ENCODE measurements at regions not wholly inside any gene's neighbourhood (a gene's known extent, or its start where the extent isn't known, plus 50 kb on each side); places are given as distances from the start of the nearest gene placed in this dataset.
"Not testable (repeated sequence)": the region's sequence is repeated elsewhere in the genome, so short reads cannot be mapped to it uniquely, and the experiment has no call there.

DNA sequence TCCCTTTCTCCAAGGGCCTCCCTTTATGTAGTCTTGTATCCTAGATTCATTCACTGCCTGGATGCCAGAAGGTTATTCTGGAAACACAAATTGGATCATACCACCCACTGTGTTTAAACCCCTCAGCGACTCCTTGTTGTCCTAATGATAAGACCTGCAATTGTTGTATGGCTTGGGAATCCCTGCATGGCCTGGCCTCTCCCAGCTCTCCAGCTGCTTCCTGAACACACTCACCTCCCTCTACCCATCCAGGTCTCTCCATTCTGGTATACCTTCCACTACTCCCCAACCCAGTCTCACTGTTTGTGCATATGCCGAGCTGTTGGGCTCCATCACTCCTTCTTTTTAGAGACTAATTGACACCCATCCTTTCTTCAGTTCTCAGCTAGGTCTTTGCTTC lies 124.3 kb upstream of the ALX4 start:
- ATAC-seq (ENCODE audit: insufficient read depth, low read depth) (no peak), DNase-seq (no peak)
- H3K4me3 ChIP-seq (ENCODE audit: low read depth in 1 of 2, low read length in 2 of 2) = no peak overlapping the region
- TF ChIP-seq, protein P1, sequence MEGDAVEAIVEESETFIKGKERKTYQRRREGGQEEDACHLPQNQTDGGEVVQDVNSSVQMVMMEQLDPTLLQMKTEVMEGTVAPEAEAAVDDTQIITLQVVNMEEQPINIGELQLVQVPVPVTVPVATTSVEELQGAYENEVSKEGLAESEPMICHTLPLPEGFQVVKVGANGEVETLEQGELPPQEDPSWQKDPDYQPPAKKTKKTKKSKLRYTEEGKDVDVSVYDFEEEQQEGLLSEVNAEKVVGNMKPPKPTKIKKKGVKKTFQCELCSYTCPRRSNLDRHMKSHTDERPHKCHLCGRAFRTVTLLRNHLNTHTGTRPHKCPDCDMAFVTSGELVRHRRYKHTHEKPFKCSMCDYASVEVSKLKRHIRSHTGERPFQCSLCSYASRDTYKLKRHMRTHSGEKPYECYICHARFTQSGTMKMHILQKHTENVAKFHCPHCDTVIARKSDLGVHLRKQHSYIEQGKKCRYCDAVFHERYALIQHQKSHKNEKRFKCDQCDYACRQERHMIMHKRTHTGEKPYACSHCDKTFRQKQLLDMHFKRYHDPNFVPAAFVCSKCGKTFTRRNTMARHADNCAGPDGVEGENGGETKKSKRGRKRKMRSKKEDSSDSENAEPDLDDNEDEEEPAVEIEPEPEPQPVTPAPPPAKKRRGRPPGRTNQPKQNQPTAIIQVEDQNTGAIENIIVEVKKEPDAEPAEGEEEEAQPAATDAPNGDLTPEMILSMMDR (IDR thresholded peaks at IDR 0.05; ENCODE audit: borderline replicate concordance, extremely low read depth, low read length, poor library complexity, severe bottlenecking) = no peak
- no peak for TF ChIP-seq EZH2 (IDR thresholded peaks at IDR 0.05; ENCODE audit: borderline replicate concordance, low read depth, low read length, severe bottlenecking)
- no peaks in the 10 kb centered on the region for H3K4me1 ChIP-seq (ENCODE audit: insufficient read depth, low read length)
- H3K9ac ChIP-seq (ENCODE audit: low read depth, low read length) = no peak overlapping the region
- no peak overlapping the region for H3K27ac ChIP-seq (ENCODE audit: low read length)
- no peak overlapping the region for H3K4me2 ChIP-seq (ENCODE audit: insufficient read depth, low read length)
- no peaks in the 10 kb centered on the region for H3K36me3 ChIP-seq (ENCODE audit: insufficient read depth, low read length)
- H3K27me3 ChIP-seq (ENCODE audit: insufficient read depth, low read length, poor library complexity) = peaks cover 2% of the 10 kb centered on the region
- no peaks in the 10 kb centered on the region for H3K79me2 ChIP-seq (ENCODE audit: insufficient read depth, low read length)
- H3K9me3 ChIP-seq (ENCODE audit: insufficient read depth, low read length, severe bottlenecking) = no peaks in the 10 kb centered on the region
- no peak overlapping the region for H2AFZ ChIP-seq (ENCODE audit: low read depth, low read length)
- H4K20me1 ChIP-seq (ENCODE audit: insufficient read depth, low read length) = no peaks in the 10 kb centered on the region

- Histone ChIP-seq H4K20me1 (ENCODE audit: insufficient read depth, low read length) (no peaks in the 10 kb centered on the region), H3K4me2 (ENCODE audit: insufficient read depth, low read length) (no peak overlapping the region), H3K79me2 (ENCODE audit: insufficient read depth, low read length) (no peaks in the 10 kb centered on the region), H3K27me3 (ENCODE audit: insufficient read depth, low read length, poor library complexity) (no peaks in the 10 kb centered on the region), H2AFZ (ENCODE audit: low read depth, low read length) (no peak overlapping the region), H3K9ac (ENCODE audit: low read depth, low read length) (no peak overlapping the region), H3K9me3 (ENCODE audit: insufficient read depth, low read length, severe bottlenecking) (no peaks in the 10 kb centered on the region), H3K27ac (ENCODE audit: low read length) (no peak overlapping the region), H3K4me1 (ENCODE audit: insufficient read depth, low read length) (no peaks in the 10 kb centered on the region), H3K4me3 (ENCODE audit: low read depth in 1 of 2, low read length in 2 of 2) (no peak overlapping the region), H3K36me3 (ENCODE audit: insufficient read depth, low read length) (no peaks in the 10 kb centered on the region)
- ATAC-seq (ENCODE audit: insufficient read depth, low read depth) = no peak
- DNase-seq = no peak
- no peak for TF ChIP-seq EZH2 (IDR thresholded peaks at IDR 0.05; ENCODE audit: borderline replicate concordance, low read depth, low read length, severe bottlenecking)
- TF ChIP-seq, protein P1 (IDR thresholded peaks at IDR 0.05; ENCODE audit: borderline replicate concordance, extremely low read depth, low read length, poor library complexity, severe bottlenecking) = no peak
Measured at GRCh38 chr11:44437122-44437521, 127.2 kb upstream of the ALX4 start.

DNA sequence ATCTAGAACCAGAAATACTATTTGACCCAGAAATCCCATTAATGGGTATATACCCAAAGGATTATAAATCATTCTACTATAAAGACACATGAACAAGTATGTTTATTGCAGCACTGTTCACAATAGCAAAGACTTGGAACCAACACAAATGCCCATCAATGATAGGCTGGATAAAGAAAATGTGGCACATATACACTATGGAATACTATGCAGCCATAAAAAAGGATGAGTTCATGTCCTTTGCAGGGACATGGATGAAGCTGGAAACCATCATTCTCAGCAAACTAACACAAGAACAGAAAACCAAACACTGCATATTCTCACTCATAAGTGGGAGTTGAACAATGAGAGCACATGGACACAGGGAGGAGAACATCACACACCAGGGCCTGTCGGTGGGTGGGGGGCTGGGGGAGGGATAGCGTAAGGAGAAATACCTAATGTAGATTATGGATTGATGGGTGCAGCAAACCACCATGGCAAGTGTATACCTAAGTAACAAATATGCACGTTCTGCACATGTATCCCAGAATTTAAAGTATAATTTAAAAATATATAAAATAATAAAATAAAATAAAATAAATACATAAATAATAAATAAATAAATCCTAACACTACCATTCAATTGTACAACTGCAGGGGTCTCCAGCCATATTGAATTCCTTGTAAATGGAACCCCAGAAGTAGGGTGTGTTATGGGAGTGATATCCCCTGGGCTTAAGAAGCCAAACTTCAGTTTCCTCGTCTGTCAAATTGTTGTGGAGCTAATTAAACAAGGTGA lies 122.4 kb upstream of the CD82 start:
- H3K27ac ChIP-seq (ENCODE audit: low read length); H3K4me1 ChIP-seq (ENCODE audit: insufficient read depth, low read length); H3K9ac ChIP-seq (ENCODE audit: low read depth, low read length); H3K27me3 ChIP-seq (ENCODE audit: insufficient read depth, low read length, poor library complexity); H3K4me3 ChIP-seq (ENCODE audit: low read depth in 1 of 2, low read length in 2 of 2); DNase-seq; H3K79me2 ChIP-seq (ENCODE audit: insufficient read depth, low read length); ATAC-seq (ENCODE audit: insufficient read depth, low read depth); H3K4me2 ChIP-seq (ENCODE audit: insufficient read depth, low read length); H4K20me1 ChIP-seq (ENCODE audit: insufficient read depth, low read length); H2AFZ ChIP-seq (ENCODE audit: low read depth, low read length); H3K36me3 ChIP-seq (ENCODE audit: insufficient read depth, low read length); H3K9me3 ChIP-seq (ENCODE audit: insufficient read depth, low read length, severe bottlenecking): not testable (repeated sequence)

- no peaks in the 10 kb centered on the region for H3K4me1 ChIP-seq (ENCODE audit: insufficient read depth, low read length)
- H4K20me1 ChIP-seq (ENCODE audit: insufficient read depth, low read length) = no peaks in the 10 kb centered on the region
- H3K27ac ChIP-seq (ENCODE audit: low read length) = no peak overlapping the region
- no peaks in the 10 kb centered on the region for H3K9me3 ChIP-seq (ENCODE audit: insufficient read depth, low read length, severe bottlenecking)
- H2AFZ ChIP-seq (ENCODE audit: low read depth, low read length) = no peak overlapping the region
- TF ChIP-seq EZH2 (IDR thresholded peaks at IDR 0.05; ENCODE audit: borderline replicate concordance, low read depth, low read length, severe bottlenecking) = no peak
- TF ChIP-seq, protein P1 (IDR thresholded peaks at IDR 0.05; ENCODE audit: borderline replicate concordance, extremely low read depth, low read length, poor library complexity, severe bottlenecking) = no peak
- no peak overlapping the region for H3K4me2 ChIP-seq (ENCODE audit: insufficient read depth, low read length)
- peaks cover 5% of the 10 kb centered on the region for H3K27me3 ChIP-seq (ENCODE audit: insufficient read depth, low read length, poor library complexity)
- no peaks in the 10 kb centered on the region for H3K36me3 ChIP-seq (ENCODE audit: insufficient read depth, low read length)
- H3K79me2 ChIP-seq (ENCODE audit: insufficient read depth, low read length) = no peaks in the 10 kb centered on the region
- DNase-seq (no peak), ATAC-seq (ENCODE audit: insufficient read depth, low read depth) (no peak)
- H3K9ac ChIP-seq (ENCODE audit: low read depth, low read length) = no peak overlapping the region
- H3K4me3 ChIP-seq (ENCODE audit: low read depth in 1 of 2, low read length in 2 of 2) = no peak overlapping the region
Measured at GRCh38 chr11:44443836-44444769, 121.4 kb upstream of the CD82 start.
